Left ventricle myocardium inferior (tissue), 1 donor: ENCODE measurements at regions not wholly inside any gene's neighbourhood (a gene's known extent, or its start where the extent isn't known, plus 50 kb on each side); places are given as distances from the start of the nearest gene placed in this dataset.

Source experiments
- DNase-seq: peaks from one replicate; pipeline ENCODE4 v3.0.0-alpha.2; 2020
- H3K27ac ChIP-seq: fragments of 200-600 bp; replicated peaks from 2 replicates; pipeline ENCODE4 v1.8.0; 2021
- H3K27me3 ChIP-seq: fragments of 200-600 bp; 2 replicates; pipeline ENCODE4 v1.8.0; 2021; ENCODE audit warnings: low read depth
- H3K36me3 ChIP-seq: fragments of 200-600 bp; 2 replicates; pipeline ENCODE4 v1.8.0; 2021
- H3K4me1 ChIP-seq: fragments of 200-600 bp; 2 replicates; pipeline ENCODE4 v1.8.0; 2021
- H3K4me3 ChIP-seq: fragments of 200-600 bp; 2 replicates; pipeline ENCODE4 v1.8.0; 2021; ENCODE audit warnings: mild to moderate bottlenecking, moderate library complexity
- H3K9me3 ChIP-seq: fragments of 200-600 bp; replicated peaks from 2 replicates; pipeline ENCODE4 v1.8.0; 2021
- CTCF ChIP-seq: fragments of 200-600 bp; IDR thresholded peaks from 2 replicates; pipeline ENCODE4 v1.8.0; 2021; ENCODE audit warnings: antibody characterized with exemption, mild to moderate bottlenecking, borderline replicate concordance
- intact Hi-C: fragments of 100-400 bp; cut with micrococcal nuclease; formaldehyde crosslinking; loops from one replicate; pipeline ENCODE4 v1.11.0; 2022
- donor health status: DM: no; HTN: yes; CAD: no; lungs with severe emphysema.

- H3K27ac ChIP-seq = no peak overlapping the region
- H3K36me3 ChIP-seq = no peaks in the 10 kb centered on the region
- H3K9me3 ChIP-seq = no peaks in the 10 kb centered on the region
- H3K27me3 ChIP-seq = peaks cover 20% of the 10 kb centered on the region
- DNase-seq = no peak
- TF ChIP-seq CTCF = no peak
- intact Hi-C loops = no loop called here
- no peak overlapping the region for H3K4me3 ChIP-seq
- peaks cover 8% of the 10 kb centered on the region for H3K4me1 ChIP-seq
Observed at GRCh38 chr5:175257128-175257846, 186.7 kb downstream of the DRD1 start.

GRCh38 chr5:175254155-175254554 lies 189.8 kb downstream of the DRD1 start:
- peak overlapping the region; percentile 27 for H3K27ac ChIP-seq
- no peak for DNase-seq
- intact Hi-C loops = no loop called here

GRCh38 chr5:175253597-175253996 lies 190.4 kb downstream of the DRD1 start:
- Histone ChIP-seq H3K9me3 (no peaks in the 10 kb centered on the region), H3K27ac (peak overlapping the region; percentile 27), H3K4me3 (no peak overlapping the region), H3K27me3 (peaks cover 21% of the 10 kb centered on the region), H3K36me3 (no peaks in the 10 kb centered on the region), H3K4me1 (peaks cover 8% of the 10 kb centered on the region)
- DNase-seq = no peak
- intact Hi-C loops = no loop called here
- TF ChIP-seq CTCF = no peak

More at GRCh38 chr5:175254155-175254554, 189.8 kb downstream of the DRD1 start:
- no peak for TF ChIP-seq CTCF
- peaks cover 22% of the 10 kb centered on the region for H3K27me3 ChIP-seq
- H3K4me3 ChIP-seq = no peak overlapping the region
- H3K4me1 ChIP-seq = peaks cover 8% of the 10 kb centered on the region
- H3K9me3 ChIP-seq = no peaks in the 10 kb centered on the region
- H3K36me3 ChIP-seq = no peaks in the 10 kb centered on the region

GRCh38 chr5:175252234-175252805 lies 191.7 kb downstream of the DRD1 start:
- Histone ChIP-seq H3K27ac (no peak overlapping the region), H3K27me3 (peaks cover 10% of the 10 kb centered on the region), H3K36me3 (no peaks in the 10 kb centered on the region), H3K4me1 (peaks cover 8% of the 10 kb centered on the region), H3K4me3 (no peak overlapping the region), H3K9me3 (no peaks in the 10 kb centered on the region)
- TF ChIP-seq CTCF = no peak
- intact Hi-C loops = no loop called here
- no peak for DNase-seq

- H3K4me1 ChIP-seq = peaks cover 8% of the 10 kb centered on the region
- H3K9me3 ChIP-seq = no peaks in the 10 kb centered on the region
- H3K27me3 ChIP-seq = peaks cover 17% of the 10 kb centered on the region
- intact Hi-C loops = no loop called here
- H3K27ac ChIP-seq = no peak overlapping the region
- no peak for TF ChIP-seq CTCF
- no peaks in the 10 kb centered on the region for H3K36me3 ChIP-seq
- no peak for DNase-seq
- no peak overlapping the region for H3K4me3 ChIP-seq
Observed at GRCh38 chr5:175250426-175250825, 193.6 kb downstream of the DRD1 start.
